HG03103 (cell line): ENCODE measurements at regions not wholly inside any gene's neighbourhood (a gene's known extent, or its start where the extent isn't known, plus 50 kb on each side); places are given as distances from the start of the nearest gene placed in this dataset.

Experiments
- ATAC-seq: cut with Tn5 transposase; IDR thresholded peaks from one replicate; pipeline ENCODE4 v1.9.1; 2021; ENCODE audit warnings: low read depth; ENCODE audit not compliant: unreplicated experiment

GRCh38 chr1:56395776-56396175 is 183.6 kb downstream of the PLPP3 start:
- ATAC-seq = no peak

GRCh38 chr1:56394298-56394697 is 185.1 kb downstream of the PLPP3 start:
- no peak for ATAC-seq

GRCh38 chr1:56390934-56391731 is 188.2 kb downstream of the PLPP3 start:
- ATAC-seq = no peak

GRCh38 chr1:56390232-56390867 is 189.0 kb downstream of the PLPP3 start:
- ATAC-seq = no peak

GRCh38 chr1:56389813-56390212 is 189.6 kb downstream of the PLPP3 start:
- ATAC-seq = no peak

- ATAC-seq = no peak
Observed at GRCh38 chr1:56387071-56387740, 192.2 kb downstream of the PLPP3 start.

GRCh38 chr1:56385314-56385713 is 194.0 kb downstream of the PLPP3 start:
- ATAC-seq = no peak

GRCh38 chr1:56382929-56383328 is 196.4 kb downstream of the PLPP3 start:
- no peak for ATAC-seq

- no peak for ATAC-seq
Observed at GRCh38 chr1:56380531-56380930, 198.8 kb downstream of the PLPP3 start.

GRCh38 chr1:56378341-56379070 is 200.9 kb downstream of the PLPP3 start:
- ATAC-seq = no peak

- ATAC-seq = no peak
Observed at GRCh38 chr1:56377431-56377830, 201.9 kb downstream of the PLPP3 start.

- no peak for ATAC-seq
Observed at GRCh38 chr1:56376188-56376984, 203.0 kb downstream of the PLPP3 start.

- ATAC-seq = no peak
Observed at GRCh38 chr1:56375326-56375804, 204.0 kb downstream of the PLPP3 start.

- no peak for ATAC-seq
Observed at GRCh38 chr1:56374026-56374974, 205.1 kb downstream of the PLPP3 start.

GRCh38 chr1:56370513-56370912 is 208.8 kb downstream of the PLPP3 start:
- no peak for ATAC-seq

- no peak for ATAC-seq
Observed at GRCh38 chr1:56363007-56363770, 216.2 kb downstream of the PLPP3 start.

GRCh38 chr1:56360021-56360420 is 219.3 kb downstream of the PLPP3 start:
- ATAC-seq = no peak

- ATAC-seq = no peak
Observed at GRCh38 chr1:56359056-56359455, 220.3 kb downstream of the PLPP3 start.
